ENCODE measurements at regions not wholly inside any gene's neighbourhood (a gene's known extent, or its start where the extent isn't known, plus 50 kb on each side); places are given as distances from the start of the nearest gene placed in this dataset.
A peak's percentile ranks its signal among the peaks of the same experiment; 100 is the strongest.

DNA sequence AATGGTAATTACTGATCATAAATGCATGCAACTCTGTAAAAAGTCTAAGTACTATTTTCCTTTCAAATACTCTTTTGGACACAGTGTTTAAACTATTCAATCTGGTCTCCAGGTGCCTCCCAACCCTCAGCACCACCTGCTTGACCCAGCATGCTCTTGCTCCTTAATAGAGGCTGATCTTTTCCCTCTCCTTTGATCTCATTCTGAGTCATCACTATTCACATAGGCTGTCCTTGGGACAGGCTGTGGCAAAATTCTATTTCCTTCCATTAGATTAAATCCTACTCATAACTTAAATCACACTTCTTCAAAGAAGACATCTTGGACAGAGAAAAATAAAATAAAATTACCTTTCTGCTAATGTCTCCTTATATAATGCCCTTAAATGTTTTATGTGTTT is 199.4 kb upstream of the ST8SIA4 start:
- no peak overlapping the region for H3K23ac ChIP-seq (ENCODE audit: low read length)
- no peak overlapping the region for H2BK120ac ChIP-seq (ENCODE audit: low read depth, low read length)
- H2BK15ac ChIP-seq (replicated peaks; ENCODE audit: low read depth), result no peak overlapping the region
- H4K5ac ChIP-seq (ENCODE audit: low read length), result no peak overlapping the region
- DNase-seq, result peak; percentile 14
- no peaks in the 10 kb centered on the region for H3K79me2 ChIP-seq (ENCODE audit: control insufficient read depth, insufficient read depth, low read length)
- H3K56ac ChIP-seq (ENCODE audit: low read length), result no peak overlapping the region
- no peak overlapping the region for H2AK5ac ChIP-seq (ENCODE audit: low read length)
- H3K36me3 ChIP-seq (ENCODE audit: control insufficient read depth, insufficient read depth, low read length), result no peaks in the 10 kb centered on the region
- no peaks in the 10 kb centered on the region for H3K79me1 ChIP-seq (ENCODE audit: low read length)
- no peak overlapping the region for H3K4ac ChIP-seq (ENCODE audit: low read depth, low read length)
- H3K18ac ChIP-seq (ENCODE audit: low read length), result no peak overlapping the region
- H3K4me2 ChIP-seq (ENCODE audit: low read length), result no peak overlapping the region
- H3K4me3 ChIP-seq (ENCODE audit: low read length), result no peak overlapping the region
- no peaks in the 10 kb centered on the region for H3K27me3 ChIP-seq (ENCODE audit: insufficient read depth, low read length, poor library complexity)
- H2BK5ac ChIP-seq (ENCODE audit: low read length), result no peak overlapping the region
- H3K9ac ChIP-seq (ENCODE audit: low read length), result no peak overlapping the region
- no peak overlapping the region for H3K27ac ChIP-seq (ENCODE audit: low read depth, low read length)
- H4K8ac ChIP-seq (ENCODE audit: low read depth, low read length), result no peak overlapping the region
- H3K4me1 ChIP-seq (ENCODE audit: control insufficient read depth, low read depth, low read length), result no peaks in the 10 kb centered on the region

DNA sequence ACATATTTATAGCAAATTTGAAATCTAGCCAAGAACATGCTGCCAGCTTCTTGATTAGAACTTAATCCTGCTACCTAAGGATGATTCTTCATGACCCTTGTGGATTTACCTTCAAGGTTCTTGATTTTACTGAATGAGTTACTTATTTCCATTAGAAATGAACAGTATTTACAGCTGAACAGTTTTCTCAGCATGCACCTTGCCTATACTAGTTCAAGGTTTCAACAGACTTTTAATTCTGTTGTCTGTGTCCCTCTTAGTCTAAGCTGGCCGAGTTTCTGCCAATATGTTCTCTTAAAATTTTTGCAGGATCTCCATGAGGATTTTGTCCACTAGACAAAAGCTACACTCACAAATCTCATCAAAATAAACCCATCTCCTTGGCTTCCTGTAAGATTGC is 188.8 kb upstream of the ST8SIA4 start:
- Histone ChIP-seq H3K36me3 (ENCODE audit: control insufficient read depth, insufficient read depth, low read length) (no peaks in the 10 kb centered on the region), H3K4me1 (ENCODE audit: control insufficient read depth, low read depth, low read length) (no peaks in the 10 kb centered on the region), H3K79me2 (ENCODE audit: control insufficient read depth, insufficient read depth, low read length) (no peaks in the 10 kb centered on the region), H2BK15ac (replicated peaks; ENCODE audit: low read depth) (no peak overlapping the region), H3K27me3 (ENCODE audit: insufficient read depth, low read length, poor library complexity) (no peaks in the 10 kb centered on the region), H3K18ac (ENCODE audit: low read length) (no peak overlapping the region), H4K8ac (ENCODE audit: low read depth, low read length) (no peak overlapping the region), H3K79me1 (ENCODE audit: low read length) (no peaks in the 10 kb centered on the region), H3K23ac (ENCODE audit: low read length) (no peak overlapping the region), H3K4ac (ENCODE audit: low read depth, low read length) (no peak overlapping the region), H3K4me2 (ENCODE audit: low read length) (no peak overlapping the region), H3K9ac (ENCODE audit: low read length) (no peak overlapping the region), H3K4me3 (ENCODE audit: low read length) (no peak overlapping the region), H2BK5ac (ENCODE audit: low read length) (no peak overlapping the region), H3K27ac (ENCODE audit: low read depth, low read length) (no peak overlapping the region), H3K56ac (ENCODE audit: low read length) (no peak overlapping the region), H2BK120ac (ENCODE audit: low read depth, low read length) (no peak overlapping the region), H4K5ac (ENCODE audit: low read length) (no peak overlapping the region), H2AK5ac (ENCODE audit: low read length) (no peak overlapping the region)
- no CpG with 5 or more reads among the region's 1 CpG for WGBS (ENCODE audit: extremely low coverage, insufficient coverage, low lambda C conversion rate)
- no peak for DNase-seq

- no peaks in the 10 kb centered on the region for H3K36me3 ChIP-seq (ENCODE audit: control insufficient read depth, insufficient read depth, low read length)
- no peak overlapping the region for H3K4ac ChIP-seq (ENCODE audit: low read depth, low read length)
- H2AK5ac ChIP-seq (ENCODE audit: low read length), result no peak overlapping the region
- H4K8ac ChIP-seq (ENCODE audit: low read depth, low read length), result no peak overlapping the region
- no peak overlapping the region for H2BK5ac ChIP-seq (ENCODE audit: low read length)
- no peak for DNase-seq
- no peak overlapping the region for H3K4me3 ChIP-seq (ENCODE audit: low read length)
- H3K79me1 ChIP-seq (ENCODE audit: low read length), result no peaks in the 10 kb centered on the region
- no peak overlapping the region for H3K23ac ChIP-seq (ENCODE audit: low read length)
- H2BK120ac ChIP-seq (ENCODE audit: low read depth, low read length), result no peak overlapping the region
- H4K5ac ChIP-seq (ENCODE audit: low read length), result no peak overlapping the region
- WGBS (ENCODE audit: extremely low coverage, insufficient coverage, low lambda C conversion rate), result 100% methylated on average over 1 of the region's 1 CpG
- H3K56ac ChIP-seq (ENCODE audit: low read length), result no peak overlapping the region
- H3K4me2 ChIP-seq (ENCODE audit: low read length), result no peak overlapping the region
- H3K79me2 ChIP-seq (ENCODE audit: control insufficient read depth, insufficient read depth, low read length), result no peaks in the 10 kb centered on the region
- no peak overlapping the region for H3K9ac ChIP-seq (ENCODE audit: low read length)
- H3K27me3 ChIP-seq (ENCODE audit: insufficient read depth, low read length, poor library complexity), result no peaks in the 10 kb centered on the region
- no peak overlapping the region for H3K18ac ChIP-seq (ENCODE audit: low read length)
- H3K27ac ChIP-seq (ENCODE audit: low read depth, low read length), result no peak overlapping the region
- no peak overlapping the region for H2BK15ac ChIP-seq (replicated peaks; ENCODE audit: low read depth)
- no peaks in the 10 kb centered on the region for H3K4me1 ChIP-seq (ENCODE audit: control insufficient read depth, low read depth, low read length)
These were observed 181.3 kb upstream of the ST8SIA4 start for GRCh38 chr5:101084353-101084752.

DNA sequence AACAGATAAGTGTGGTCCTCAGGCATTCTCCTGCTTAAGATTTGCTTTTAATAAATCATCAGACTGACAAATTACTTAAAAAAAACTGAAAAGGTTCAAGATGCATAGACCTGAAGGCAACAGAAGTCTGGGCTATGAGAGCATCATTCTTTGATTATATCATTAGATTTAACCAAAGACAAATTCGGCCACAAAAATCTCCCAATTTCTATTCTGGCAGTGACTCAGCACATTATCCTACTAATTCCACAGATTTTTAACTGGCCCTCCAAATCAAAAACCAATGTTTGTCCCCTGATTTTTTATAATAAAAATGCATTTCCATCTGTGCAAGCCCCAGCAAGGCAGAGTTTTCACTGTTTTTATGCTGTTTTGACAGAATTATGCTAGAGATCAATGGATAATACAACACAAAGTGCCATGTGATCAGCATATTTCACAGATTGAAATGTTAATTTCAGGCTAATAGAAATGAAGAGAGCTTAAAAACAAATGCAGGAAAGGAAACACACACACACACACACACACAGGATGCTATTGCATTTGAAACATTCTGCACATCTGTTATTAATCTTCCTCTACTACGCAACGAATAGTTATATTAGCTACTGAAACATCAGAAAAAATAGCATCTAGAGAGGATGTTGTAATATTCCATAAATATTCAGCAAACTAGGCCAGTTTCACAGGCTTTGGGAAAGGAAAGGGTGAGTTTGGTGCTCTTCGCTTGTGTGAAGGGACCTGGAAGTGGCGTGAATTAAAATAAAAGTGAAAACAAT is 177.6 kb upstream of the ST8SIA4 start:
- no peak overlapping the region for H2BK120ac ChIP-seq (ENCODE audit: low read depth, low read length)
- H3K18ac ChIP-seq (ENCODE audit: low read length), result no peak overlapping the region
- H3K23ac ChIP-seq (ENCODE audit: low read length), result no peak overlapping the region
- no peak overlapping the region for H4K5ac ChIP-seq (ENCODE audit: low read length)
- H2BK15ac ChIP-seq (replicated peaks; ENCODE audit: low read depth), result no peak overlapping the region
- no peaks in the 10 kb centered on the region for H3K27me3 ChIP-seq (ENCODE audit: insufficient read depth, low read length, poor library complexity)
- H3K27ac ChIP-seq (ENCODE audit: low read depth, low read length), result no peak overlapping the region
- H3K4me2 ChIP-seq (ENCODE audit: low read length), result no peak overlapping the region
- WGBS (ENCODE audit: extremely low coverage, insufficient coverage, low lambda C conversion rate), result no CpG with 5 or more reads among the region's 5 CpGs
- no peak overlapping the region for H3K56ac ChIP-seq (ENCODE audit: low read length)
- no peak overlapping the region for H2BK5ac ChIP-seq (ENCODE audit: low read length)
- H3K79me2 ChIP-seq (ENCODE audit: control insufficient read depth, insufficient read depth, low read length), result no peaks in the 10 kb centered on the region
- no peak overlapping the region for H3K9ac ChIP-seq (ENCODE audit: low read length)
- no peaks in the 10 kb centered on the region for H3K4me1 ChIP-seq (ENCODE audit: control insufficient read depth, low read depth, low read length)
- H2AK5ac ChIP-seq (ENCODE audit: low read length), result no peak overlapping the region
- H4K8ac ChIP-seq (ENCODE audit: low read depth, low read length), result no peak overlapping the region
- H3K4me3 ChIP-seq (ENCODE audit: low read length), result no peak overlapping the region
- H3K36me3 ChIP-seq (ENCODE audit: control insufficient read depth, insufficient read depth, low read length), result no peaks in the 10 kb centered on the region
- no peak overlapping the region for H3K4ac ChIP-seq (ENCODE audit: low read depth, low read length)
- no peak for DNase-seq
- H3K79me1 ChIP-seq (ENCODE audit: low read length), result no peaks in the 10 kb centered on the region

DNA sequence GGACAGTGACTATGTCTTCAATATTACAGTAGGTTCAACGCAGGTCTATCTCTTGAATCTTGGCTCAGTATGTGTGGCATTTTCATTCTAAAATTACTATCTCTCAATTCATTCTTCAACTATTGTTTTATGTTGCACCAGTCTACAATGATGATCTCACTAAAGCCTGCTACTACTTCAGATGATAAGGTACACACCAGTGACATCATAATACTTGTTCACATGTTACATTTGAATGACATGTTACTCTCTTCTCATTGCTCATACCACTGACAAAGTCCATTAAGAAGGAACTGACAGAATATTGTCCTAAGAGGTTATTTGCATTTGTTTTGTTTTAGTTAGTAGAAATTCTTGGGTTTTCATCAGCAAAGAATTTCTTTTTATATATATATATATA is 165.2 kb upstream of the ST8SIA4 start:
- no peak overlapping the region for H4K8ac ChIP-seq (ENCODE audit: low read depth, low read length)
- H4K5ac ChIP-seq (ENCODE audit: low read length), result no peak overlapping the region
- no peak overlapping the region for H3K9ac ChIP-seq (ENCODE audit: low read length)
- DNase-seq, result no peak
- no peak overlapping the region for H3K4me2 ChIP-seq (ENCODE audit: low read length)
- no peak overlapping the region for H3K18ac ChIP-seq (ENCODE audit: low read length)
- no peaks in the 10 kb centered on the region for H3K27me3 ChIP-seq (ENCODE audit: insufficient read depth, low read length, poor library complexity)
- H2AK5ac ChIP-seq (ENCODE audit: low read length), result no peak overlapping the region
- H3K4me3 ChIP-seq (ENCODE audit: low read length), result no peak overlapping the region
- no peaks in the 10 kb centered on the region for H3K79me2 ChIP-seq (ENCODE audit: control insufficient read depth, insufficient read depth, low read length)
- no peaks in the 10 kb centered on the region for H3K36me3 ChIP-seq (ENCODE audit: control insufficient read depth, insufficient read depth, low read length)
- no peak overlapping the region for H3K27ac ChIP-seq (ENCODE audit: low read depth, low read length)
- H3K4ac ChIP-seq (ENCODE audit: low read depth, low read length), result no peak overlapping the region
- H3K23ac ChIP-seq (ENCODE audit: low read length), result no peak overlapping the region
- H3K79me1 ChIP-seq (ENCODE audit: low read length), result no peaks in the 10 kb centered on the region
- H2BK5ac ChIP-seq (ENCODE audit: low read length), result no peak overlapping the region
- no peak overlapping the region for H3K56ac ChIP-seq (ENCODE audit: low read length)
- peaks cover 2% of the 10 kb centered on the region for H3K4me1 ChIP-seq (ENCODE audit: control insufficient read depth, low read depth, low read length)
- H2BK15ac ChIP-seq (replicated peaks; ENCODE audit: low read depth), result no peak overlapping the region
- no peak overlapping the region for H2BK120ac ChIP-seq (ENCODE audit: low read depth, low read length)
- no CpG with 5 or more reads among the region's 1 CpG for WGBS (ENCODE audit: extremely low coverage, insufficient coverage, low lambda C conversion rate)

- Histone ChIP-seq H3K27me3 (ENCODE audit: insufficient read depth, low read length, poor library complexity) (no peaks in the 10 kb centered on the region), H2BK15ac (replicated peaks; ENCODE audit: low read depth) (no peak overlapping the region), H3K79me1 (ENCODE audit: low read length) (no peaks in the 10 kb centered on the region), H3K36me3 (ENCODE audit: control insufficient read depth, insufficient read depth, low read length) (no peaks in the 10 kb centered on the region), H3K18ac (ENCODE audit: low read length) (no peak overlapping the region), H3K56ac (ENCODE audit: low read length) (no peak overlapping the region), H3K4ac (ENCODE audit: low read depth, low read length) (no peak overlapping the region), H4K5ac (ENCODE audit: low read length) (no peak overlapping the region), H2AK5ac (ENCODE audit: low read length) (no peak overlapping the region), H3K79me2 (ENCODE audit: control insufficient read depth, insufficient read depth, low read length) (no peaks in the 10 kb centered on the region), H3K4me1 (ENCODE audit: control insufficient read depth, low read depth, low read length) (peaks cover 2% of the 10 kb centered on the region), H3K23ac (ENCODE audit: low read length) (no peak overlapping the region), H4K8ac (ENCODE audit: low read depth, low read length) (no peak overlapping the region), H3K27ac (ENCODE audit: low read depth, low read length) (no peak overlapping the region), H3K4me2 (ENCODE audit: low read length) (no peak overlapping the region), H2BK5ac (ENCODE audit: low read length) (no peak overlapping the region), H2BK120ac (ENCODE audit: low read depth, low read length) (no peak overlapping the region), H3K9ac (ENCODE audit: low read length) (no peak overlapping the region), H3K4me3 (ENCODE audit: low read length) (no peak overlapping the region)
- WGBS (ENCODE audit: extremely low coverage, insufficient coverage, low lambda C conversion rate), result no CpG with 5 or more reads among the region's 4 CpGs
- DNase-seq, result peak; percentile 76
These were observed 164.3 kb upstream of the ST8SIA4 start for GRCh38 chr5:101067429-101067828.

Data from mesendoderm (in vitro differentiated cells).